IMR-90 (cell line): ENCODE measurements at regions not wholly inside any gene's neighbourhood (a gene's known extent, or its start where the extent isn't known, plus 50 kb on each side); places are given as distances from the start of the nearest gene placed in this dataset.

Experiments
- ATAC-seq: fragments of 200-7000 bp; cut with Tn5 transposase; 2 replicates; pipeline ENCODE4 v1.9.1; 2020; ENCODE audit warnings: low read depth, mild to moderate bottlenecking, moderate library complexity
- BruUV-seq: library from RNA; stranded (reverse); fragments of 400-500 nt; replicated peaks from 2 replicates; lab custom pipeline; 2021; lab: Mats Ljungman, UMichigan
- CTCF ChIA-PET: fragments of 300-600 bp; formaldehyde crosslinking; extraction: SDS; loops from one replicate; lab custom pipeline; 2021; ENCODE audit warnings: antibody characterized with exemption; lab: Yijun Ruan, JAX
- POLR2A ChIA-PET: fragments of 300-600 bp; sonication (Branson Sonifier 250); formaldehyde crosslinking; loops from one replicate; lab custom pipeline; 2022; ENCODE audit warnings: antibody characterized with exemption; ENCODE audit not compliant: unreplicated experiment; lab: Charles Lee
- DNase-seq: peaks from one replicate; pipeline ENCODE4 v3.0.0; 2013
- H2AFZ ChIP-seq: replicated peaks from 2 replicates; pipeline ENCODE3; 2013; ENCODE audit warnings: low read length, mild to moderate bottlenecking; ENCODE audit not compliant: poor library complexity
- H2AK5ac ChIP-seq: 2 replicates; pipeline ENCODE4 v1.6.1; 2013; ENCODE audit warnings: low read depth, low read length, inconsistent platforms
- H2AK9ac ChIP-seq: replicated peaks from 2 replicates; pipeline ENCODE3; 2013; ENCODE audit warnings: mild to moderate bottlenecking, low read depth, low read length, moderate library complexity; ENCODE audit not compliant: poor library complexity
- H2BK120ac ChIP-seq: 2 replicates; pipeline ENCODE4 v1.6.1; 2013; ENCODE audit warnings: low read depth, low read length, inconsistent platforms
- H2BK15ac ChIP-seq: 3 replicates; pipeline ENCODE4 v1.6.1; 2013; ENCODE audit warnings: low read depth, low read length, inconsistent platforms
- H2BK20ac ChIP-seq: 2 replicates; pipeline ENCODE4 v1.6.1; 2013; ENCODE audit warnings: low read depth, mild to moderate bottlenecking, inconsistent platforms, low read length, moderate library complexity
- H2BK5ac ChIP-seq: 2 replicates; pipeline ENCODE4 v1.6.1; 2013; ENCODE audit warnings: mild to moderate bottlenecking, low read depth, low read length, inconsistent platforms; ENCODE audit not compliant: poor library complexity, severe bottlenecking
- H3K14ac ChIP-seq: replicated peaks from 2 replicates; pipeline ENCODE4 v1.6.1; 2013; ENCODE audit warnings: low read depth, low read length, inconsistent platforms
- H3K18ac ChIP-seq: 2 replicates; pipeline ENCODE4 v1.6.1; 2013; ENCODE audit warnings: low read depth, low read length, control low read depth
- H3K23ac ChIP-seq: 2 replicates; pipeline ENCODE4 v1.6.1; 2013; ENCODE audit warnings: low read depth, low read length, inconsistent platforms
- H3K27ac ChIP-seq: 2 replicates; pipeline ENCODE4 v1.5.1; 2013; ENCODE audit warnings: mild to moderate bottlenecking, control low read depth, low read length; ENCODE audit not compliant: insufficient read depth
- H3K27me3 ChIP-seq: 2 replicates; pipeline ENCODE4 v1.6.1; 2013; ENCODE audit warnings: low read length; ENCODE audit not compliant: control insufficient read depth, insufficient read depth
- H3K36me3 ChIP-seq: 2 replicates; pipeline ENCODE4 v1.6.1; 2013; ENCODE audit warnings: low read length, mixed read lengths; ENCODE audit not compliant: control insufficient read depth, insufficient read depth
- H3K4ac ChIP-seq: 2 replicates; pipeline ENCODE4 v1.6.1; 2013; ENCODE audit warnings: low read depth, low read length, inconsistent platforms
- H3K4me1 ChIP-seq: 2 replicates; pipeline ENCODE4 v1.6.1; 2013; ENCODE audit warnings: low read length, mixed read lengths; ENCODE audit not compliant: control insufficient read depth, insufficient read depth
- H3K4me2 ChIP-seq: 2 replicates; pipeline ENCODE4 v1.6.1; 2013; ENCODE audit warnings: low read depth, mild to moderate bottlenecking, control low read depth, low read length, moderate library complexity
- H3K4me3 ChIP-seq: 2 replicates; pipeline ENCODE4 v1.5.1; 2013; ENCODE audit warnings: low read depth, mild to moderate bottlenecking, control low read depth, low read length, moderate library complexity; ENCODE audit not compliant: insufficient read depth
- H3K56ac ChIP-seq: 2 replicates; pipeline ENCODE4 v1.6.1; 2013; ENCODE audit warnings: low read length, inconsistent platforms; ENCODE audit not compliant: insufficient read depth; ENCODE audit errors: extremely low read depth
- H3K79me1 ChIP-seq, 2 experiments: 2 replicates each; pipeline ENCODE4 v1.6.1; 2013; ENCODE audit warnings: low read length in 2 of 2, inconsistent platforms in 1 of 2, low read depth in 1 of 2
- H3K9ac ChIP-seq: 2 replicates; pipeline ENCODE4 v1.6.1; 2013; ENCODE audit warnings: low read depth, low read length, control low read depth
- H3K9me1 ChIP-seq: 2 replicates; pipeline ENCODE4 v1.6.1; 2013; ENCODE audit warnings: low read length, inconsistent platforms; ENCODE audit not compliant: insufficient read depth
- H3K9me3 ChIP-seq: 2 replicates; pipeline ENCODE4 v1.6.1; 2013; ENCODE audit warnings: low read length; ENCODE audit not compliant: control insufficient read depth, insufficient read depth
- H4K20me1 ChIP-seq: 2 replicates; pipeline ENCODE4 v1.6.1; 2013; ENCODE audit warnings: low read length, inconsistent platforms; ENCODE audit not compliant: insufficient read depth
- H4K5ac ChIP-seq: 2 replicates; pipeline ENCODE4 v1.6.1; 2013; ENCODE audit warnings: mild to moderate bottlenecking, low read depth, low read length, control low read depth
- H4K8ac ChIP-seq, 2 experiments: 2 replicates each; pipeline ENCODE4 v1.6.1; 2013; ENCODE audit warnings: low read depth in 2 of 2, low read length in 2 of 2, control low read depth in 1 of 2, inconsistent platforms in 1 of 2
- H4K91ac ChIP-seq: 2 replicates; pipeline ENCODE4 v1.6.1; 2013; ENCODE audit warnings: low read depth, low read length, inconsistent platforms; ENCODE audit not compliant: insufficient read depth
- ELK1 ChIP-seq: fragments of 150-350 bp; IDR thresholded peaks from 2 replicates; pipeline ENCODE4 v1.6.1; 2016; ENCODE audit warnings: low read depth, mild to moderate bottlenecking, low read length, moderate library complexity, borderline replicate concordance
- POLR2A ChIP-seq: IDR thresholded peaks from 2 replicates; pipeline ENCODE4 v1.6.1; 2012; ENCODE audit warnings: mild to moderate bottlenecking, low read depth, low read length
- RAD21 ChIP-seq: IDR thresholded peaks from 2 replicates; pipeline ENCODE4 v1.6.1; 2012; ENCODE audit warnings: low read length, improper control_type of control experiment
- RCOR1 ChIP-seq: IDR thresholded peaks from 2 replicates; pipeline ENCODE4 v1.6.1; 2012; ENCODE audit warnings: mild to moderate bottlenecking, low read length, improper control_type of control experiment; ENCODE audit not compliant: insufficient replicate concordance
- WGBS, 2 experiments: methylation state at CpG; one replicate each; pipeline versions ENCODE4 v1.1.5 to v1.1.7; 2013; ENCODE audit warnings: missing lambda C conversion rate in 2 of 2; ENCODE audit not compliant: insufficient read length in 1 of 2; ENCODE audit errors: extremely low coverage in 2 of 2; 5-methylcytosine and 5-hydroxymethylcytosine counted together
- dilution Hi-C: fragments of 300-500 bp; cut with HindIII; formaldehyde crosslinking; loops from one replicate; pipeline ENCODE4 v1.14.3; 2018; ENCODE audit warnings: low sequenced_read_pairs; ENCODE audit not compliant: unreplicated experiment
- in situ Hi-C: fragments of 300-500 bp; cut with MboI; formaldehyde crosslinking; loops from 3 replicates; pipeline ENCODE4 v1.14.3; 2019; ENCODE audit warnings: low sequenced_read_pairs, inconsistent platforms, mixed read lengths
- intact Hi-C: fragments of 100-400 bp; cut with micrococcal nuclease; formaldehyde crosslinking; loops from 2 replicates; pipeline ENCODE4 v1.10.0; 2022
- TF ChIP-seq, protein P1 (sequence below): conservative IDR thresholded peaks from 2 replicates; pipeline ENCODE4 v1.5.1; 2012; ENCODE audit warnings: mild to moderate bottlenecking, low read depth, low read length, improper control_type of control experiment
- TF ChIP-seq, protein P2 (sequence below): fragments of 150-350 bp; IDR thresholded peaks from 2 replicates; pipeline ENCODE4 v1.6.1; 2017; ENCODE audit warnings: mild to moderate bottlenecking, antibody characterized with exemption, low read length, low read depth

GRCh38 chr13:67946131-67946530, 716.0 kb upstream of the PCDH9 start:
- WGBS, 2 experiments: no CpG with 5 or more reads among the region's 4 CpGs
- CTCF ChIA-PET: no interaction called here

More at GRCh38 chr13:67946131-67946530, 716.0 kb upstream of the PCDH9 start:
- H3K9me1 ChIP-seq: no peaks in the 10 kb centered on the region
- H2AK5ac ChIP-seq: no peak overlapping the region
- dilution Hi-C loops (no loop called here), intact Hi-C loops (no loop called here), in situ Hi-C loops (no loop called here)
- H3K9ac ChIP-seq: no peak overlapping the region
- no peak overlapping the region for H3K56ac ChIP-seq
- peaks cover 2% of the 10 kb centered on the region for H3K9me3 ChIP-seq
- H2BK15ac ChIP-seq: no peak overlapping the region
- no peak overlapping the region for H2AK9ac ChIP-seq
- H3K23ac ChIP-seq: no peak overlapping the region
- TF ChIP-seq, protein P1, sequence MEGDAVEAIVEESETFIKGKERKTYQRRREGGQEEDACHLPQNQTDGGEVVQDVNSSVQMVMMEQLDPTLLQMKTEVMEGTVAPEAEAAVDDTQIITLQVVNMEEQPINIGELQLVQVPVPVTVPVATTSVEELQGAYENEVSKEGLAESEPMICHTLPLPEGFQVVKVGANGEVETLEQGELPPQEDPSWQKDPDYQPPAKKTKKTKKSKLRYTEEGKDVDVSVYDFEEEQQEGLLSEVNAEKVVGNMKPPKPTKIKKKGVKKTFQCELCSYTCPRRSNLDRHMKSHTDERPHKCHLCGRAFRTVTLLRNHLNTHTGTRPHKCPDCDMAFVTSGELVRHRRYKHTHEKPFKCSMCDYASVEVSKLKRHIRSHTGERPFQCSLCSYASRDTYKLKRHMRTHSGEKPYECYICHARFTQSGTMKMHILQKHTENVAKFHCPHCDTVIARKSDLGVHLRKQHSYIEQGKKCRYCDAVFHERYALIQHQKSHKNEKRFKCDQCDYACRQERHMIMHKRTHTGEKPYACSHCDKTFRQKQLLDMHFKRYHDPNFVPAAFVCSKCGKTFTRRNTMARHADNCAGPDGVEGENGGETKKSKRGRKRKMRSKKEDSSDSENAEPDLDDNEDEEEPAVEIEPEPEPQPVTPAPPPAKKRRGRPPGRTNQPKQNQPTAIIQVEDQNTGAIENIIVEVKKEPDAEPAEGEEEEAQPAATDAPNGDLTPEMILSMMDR: no peak
- TF ChIP-seq, protein P2, sequence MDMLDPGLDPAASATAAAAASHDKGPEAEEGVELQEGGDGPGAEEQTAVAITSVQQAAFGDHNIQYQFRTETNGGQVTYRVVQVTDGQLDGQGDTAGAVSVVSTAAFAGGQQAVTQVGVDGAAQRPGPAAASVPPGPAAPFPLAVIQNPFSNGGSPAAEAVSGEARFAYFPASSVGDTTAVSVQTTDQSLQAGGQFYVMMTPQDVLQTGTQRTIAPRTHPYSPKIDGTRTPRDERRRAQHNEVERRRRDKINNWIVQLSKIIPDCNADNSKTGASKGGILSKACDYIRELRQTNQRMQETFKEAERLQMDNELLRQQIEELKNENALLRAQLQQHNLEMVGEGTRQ: no peak
- TF ChIP-seq RCOR1 (no peak), RAD21 (no peak), ELK1 (no peak), POLR2A (no peak)
- no peak overlapping the region for H3K4me3 ChIP-seq
- H3K18ac ChIP-seq: no peak overlapping the region
- no TSS peak for BruUV-seq
- H3K4ac ChIP-seq: no peak overlapping the region
- no peak overlapping the region for H2BK5ac ChIP-seq
- no peak overlapping the region for H4K8ac ChIP-seq
- ATAC-seq: no peak
- H4K5ac ChIP-seq: no peak overlapping the region
- no peak overlapping the region for H4K91ac ChIP-seq
- POLR2A ChIA-PET: no interaction called here
- no peaks in the 10 kb centered on the region for H3K79me1 ChIP-seq
- H4K20me1 ChIP-seq: no peaks in the 10 kb centered on the region
- no peak overlapping the region for H2BK120ac ChIP-seq
- no peak for DNase-seq
- H3K27ac ChIP-seq: no peak overlapping the region
- no peak overlapping the region for H3K14ac ChIP-seq
- no peaks in the 10 kb centered on the region for H3K36me3 ChIP-seq
- H3K4me2 ChIP-seq: no peak overlapping the region
- no peak overlapping the region for H2BK20ac ChIP-seq
- H3K4me1 ChIP-seq: no peaks in the 10 kb centered on the region
- no peak overlapping the region for H2AFZ ChIP-seq
- H3K27me3 ChIP-seq: no peaks in the 10 kb centered on the region
